C4-2B (cell line): ENCODE measurements at regions not wholly inside any gene's neighbourhood (a gene's known extent, or its start where the extent isn't known, plus 50 kb on each side); places are given as distances from the start of the nearest gene placed in this dataset.

Experiments
- CTCF ChIP-seq: fragments of 450-650 bp; conservative IDR thresholded peaks from 2 replicates; pipeline ENCODE4 v1.5.1; 2017; ENCODE audit warnings: mild to moderate bottlenecking
- ZFX ChIP-seq: fragments of 450-650 bp; IDR thresholded peaks from 2 replicates; pipeline ENCODE4 v1.6.1; 2017

GRCh38 chr12:116380108-116380507, 102.6 kb upstream of the MED13L start:
- TF ChIP-seq CTCF (no peak), ZFX (no peak)
